HepG2 (cell line): ENCODE measurements at regions not wholly inside any gene's neighbourhood (a gene's known extent, or its start where the extent isn't known, plus 50 kb on each side); places are given as distances from the start of the nearest gene placed in this dataset.

Experiments
- BHLHE40 ChIP-seq: IDR thresholded peaks from 2 replicates; pipeline ENCODE4 v1.6.1; 2011; ENCODE audit warnings: low read length, improper control_type of control experiment
- ZNF512 ChIP-seq: sonication (generic); formaldehyde crosslinking; IDR thresholded peaks from 2 replicates; pipeline ENCODE4 v1.4.0; 2020; ENCODE audit warnings: mild to moderate bottlenecking, missing genetic modification reagents

- TF ChIP-seq BHLHE40 (no peak), ZNF512 (CRISPR knock-in tag) (no peak)
Measured at GRCh38 chr6:140905050-140905449, 1227.7 kb upstream of the GJE1 start.
